HEK293T (cell line): ENCODE measurements at regions not wholly inside any gene's neighbourhood (a gene's known extent, or its start where the extent isn't known, plus 50 kb on each side); places are given as distances from the start of the nearest gene placed in this dataset.

ENCODE experiments used
- ARNT ChIP-seq: fragments of 450-650 bp; IDR thresholded peaks from 2 replicates; pipeline ENCODE4 v1.6.1; 2017; ENCODE audit warnings: mild to moderate bottlenecking
- BHLHE40 ChIP-seq: fragments of 450-650 bp; IDR thresholded peaks from 2 replicates; pipeline ENCODE4 v1.6.1; 2016; ENCODE audit warnings: mild to moderate bottlenecking, moderate library complexity, borderline replicate concordance
- CTBP1 ChIP-seq: fragments of 450-650 bp; IDR thresholded peaks from 2 replicates; pipeline ENCODE4 v1.6.1; 2016; ENCODE audit warnings: borderline replicate concordance
- ELF4 ChIP-seq: fragments of 450-650 bp; IDR thresholded peaks from 2 replicates; pipeline ENCODE4 v1.6.1; 2017; ENCODE audit warnings: antibody characterized with exemption
- FOXA1 ChIP-seq: fragments of 450-650 bp; IDR thresholded peaks from 2 replicates; pipeline ENCODE4 v1.6.1; 2016; ENCODE audit warnings: mild to moderate bottlenecking
- FOXM1 ChIP-seq: fragments of 450-650 bp; IDR thresholded peaks from 2 replicates; pipeline ENCODE4 v1.6.1; 2017; ENCODE audit warnings: mild to moderate bottlenecking, borderline replicate concordance
- HDGF ChIP-seq: fragments of 450-650 bp; IDR thresholded peaks from 2 replicates; pipeline ENCODE4 v1.6.1; 2017; ENCODE audit warnings: antibody characterized with exemption, borderline replicate concordance
- LEF1 ChIP-seq: fragments of 450-650 bp; IDR thresholded peaks from 2 replicates; pipeline ENCODE4 v1.6.1; 2017; ENCODE audit warnings: mild to moderate bottlenecking, borderline replicate concordance
- SP1 ChIP-seq: fragments of 450-650 bp; IDR thresholded peaks from 2 replicates; pipeline ENCODE4 v1.6.1; 2017
- TARDBP ChIP-seq: fragments of 450-650 bp; IDR thresholded peaks from 2 replicates; pipeline ENCODE4 v1.6.1; 2016
- ZNF384 ChIP-seq: fragments of 450-650 bp; IDR thresholded peaks from 2 replicates; pipeline ENCODE4 v1.6.1; 2016

- TF ChIP-seq SP1 = no peak
- TF ChIP-seq CTBP1 = no peak
- TF ChIP-seq ZNF384 = no peak
- no peak for TF ChIP-seq FOXM1
- TF ChIP-seq HDGF = no peak
- no peak for TF ChIP-seq ELF4
- TF ChIP-seq LEF1 = no peak
- no peak for TF ChIP-seq TARDBP
- no peak for TF ChIP-seq BHLHE40
- no peak for TF ChIP-seq FOXA1
- TF ChIP-seq ARNT = no peak
Observed at GRCh38 chr7:153454306-153454705, 597.9 kb upstream of the DPP6 start.
